Activated naive CD8-positive, alpha-beta T cell treated with anti-CD3 and anti-CD28 coated beads for 36 hours (primary cell): ENCODE measurements at regions not wholly inside any gene's neighbourhood (a gene's known extent, or its start where the extent isn't known, plus 50 kb on each side); places are given as distances from the start of the nearest gene placed in this dataset.

Source experiments
- DNase-seq: peaks from one replicate; pipeline ENCODE4 v3.0.0; 2021
- H3K27ac Mint-ChIP-seq: one replicate; pipeline ENCODE4 v1.8.0; 2022; ENCODE audit warnings: mild to moderate bottlenecking, moderate library complexity, mixed read lengths
- H3K27me3 Mint-ChIP-seq: one replicate; pipeline ENCODE4 v1.8.0; 2022; ENCODE audit warnings: mild to moderate bottlenecking, mixed read lengths
- H3K36me3 Mint-ChIP-seq: one replicate; pipeline ENCODE4 v1.8.0; 2021; ENCODE audit warnings: mild to moderate bottlenecking, mixed read lengths
- H3K4me1 Mint-ChIP-seq: one replicate; pipeline ENCODE4 v1.8.0; 2021; ENCODE audit warnings: mixed read lengths
- H3K4me3 Mint-ChIP-seq: one replicate; pipeline ENCODE4 v1.8.0; 2022; ENCODE audit warnings: mild to moderate bottlenecking, moderate library complexity, mixed read lengths
- H3K9me3 Mint-ChIP-seq: one replicate; pipeline ENCODE4 v1.8.0; 2022; ENCODE audit warnings: mixed read lengths

GRCh38 chr4:14247767-14248166, 620.2 kb upstream of the BOD1L1 start:
- Mint-ChIP-seq H3K27ac (no peak overlapping the region), H3K36me3 (no peaks in the 10 kb centered on the region), H3K4me1 (no peaks in the 10 kb centered on the region)

GRCh38 chr4:14249226-14249625, 621.7 kb upstream of the BOD1L1 start:
- no peaks in the 10 kb centered on the region for H3K36me3 Mint-ChIP-seq
- no peak overlapping the region for H3K4me3 Mint-ChIP-seq
- H3K27me3 Mint-ChIP-seq = no peaks in the 10 kb centered on the region
- H3K27ac Mint-ChIP-seq = no peak overlapping the region
- H3K4me1 Mint-ChIP-seq = no peaks in the 10 kb centered on the region
- no peaks in the 10 kb centered on the region for H3K9me3 Mint-ChIP-seq
- no peak for DNase-seq

More at GRCh38 chr4:14247767-14248166, 620.2 kb upstream of the BOD1L1 start:
- H3K27me3 Mint-ChIP-seq = no peaks in the 10 kb centered on the region
- no peak for DNase-seq
- no peaks in the 10 kb centered on the region for H3K9me3 Mint-ChIP-seq
- no peak overlapping the region for H3K4me3 Mint-ChIP-seq

GRCh38 chr4:14254252-14254651, 626.7 kb upstream of the BOD1L1 start:
- Mint-ChIP-seq H3K27ac (no peak overlapping the region), H3K4me1 (no peaks in the 10 kb centered on the region), H3K9me3 (no peaks in the 10 kb centered on the region), H3K27me3 (no peaks in the 10 kb centered on the region), H3K36me3 (no peaks in the 10 kb centered on the region), H3K4me3 (no peak overlapping the region)
- DNase-seq = peak; percentile 1

GRCh38 chr4:14254926-14255325, 627.4 kb upstream of the BOD1L1 start:
- H3K27me3 Mint-ChIP-seq = no peaks in the 10 kb centered on the region
- no peaks in the 10 kb centered on the region for H3K4me1 Mint-ChIP-seq
- H3K27ac Mint-ChIP-seq = no peak overlapping the region
- no peaks in the 10 kb centered on the region for H3K9me3 Mint-ChIP-seq
- no peaks in the 10 kb centered on the region for H3K36me3 Mint-ChIP-seq
- DNase-seq = no peak
- H3K4me3 Mint-ChIP-seq = no peak overlapping the region

DNA sequence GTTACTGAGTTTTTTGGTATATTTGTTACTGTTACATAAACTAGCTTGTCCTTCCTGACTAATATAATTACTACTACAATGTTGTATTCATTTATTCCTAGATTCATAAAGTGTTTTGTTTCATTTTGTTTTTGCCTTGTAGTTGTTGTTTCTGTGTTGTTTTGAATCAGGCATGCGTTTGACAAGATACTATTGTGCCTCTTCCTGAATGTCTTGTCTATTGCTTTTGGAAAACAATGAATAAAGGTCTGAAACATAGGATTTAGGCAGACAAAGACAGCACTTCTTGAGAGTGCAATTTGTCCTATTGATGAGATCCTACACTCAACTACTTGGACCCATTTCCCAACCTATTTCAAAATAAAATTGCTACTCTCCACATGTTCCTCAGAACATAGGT, 630.4 kb upstream of the BOD1L1 start:
- Mint-ChIP-seq H3K9me3 (no peaks in the 10 kb centered on the region), H3K4me3 (no peak overlapping the region)

GRCh38 chr4:14259936-14260335, 632.4 kb upstream of the BOD1L1 start:
- Mint-ChIP-seq H3K27ac (no peak overlapping the region), H3K4me1 (no peaks in the 10 kb centered on the region), H3K9me3 (no peaks in the 10 kb centered on the region), H3K27me3 (no peaks in the 10 kb centered on the region), H3K4me3 (no peak overlapping the region), H3K36me3 (no peaks in the 10 kb centered on the region)
- DNase-seq = no peak

More for the DNA sequence above, 630.4 kb upstream of the BOD1L1 start:
- Mint-ChIP-seq H3K27me3 (no peaks in the 10 kb centered on the region), H3K4me1 (no peaks in the 10 kb centered on the region), H3K27ac (no peak overlapping the region), H3K36me3 (no peaks in the 10 kb centered on the region)
- no peak for DNase-seq

GRCh38 chr4:14260591-14260990, 633.1 kb upstream of the BOD1L1 start:
- Mint-ChIP-seq H3K27me3 (no peaks in the 10 kb centered on the region), H3K9me3 (no peaks in the 10 kb centered on the region), H3K4me3 (no peak overlapping the region), H3K4me1 (no peaks in the 10 kb centered on the region), H3K36me3 (no peaks in the 10 kb centered on the region), H3K27ac (no peak overlapping the region)
- no peak for DNase-seq

DNA sequence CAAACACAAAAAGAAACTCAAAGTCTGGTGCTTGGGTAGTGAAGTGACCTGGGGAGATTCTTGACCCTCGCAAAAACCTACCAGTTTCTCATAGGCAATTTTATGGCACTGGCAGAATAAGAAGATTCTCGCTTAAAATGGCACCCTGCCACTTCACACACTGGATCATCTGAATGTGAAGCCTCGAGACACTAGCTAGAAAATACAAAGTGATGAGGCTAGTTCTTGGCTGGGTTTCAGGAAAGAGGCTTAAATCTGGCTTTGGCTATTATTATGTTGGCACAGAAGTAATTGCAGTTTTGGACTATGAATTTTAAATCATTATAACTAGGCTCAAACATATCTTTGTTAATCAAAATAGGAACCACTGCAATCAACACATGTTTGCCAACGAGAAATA, 634.7 kb upstream of the BOD1L1 start:
- no peak for DNase-seq
- Mint-ChIP-seq H3K4me1 (no peaks in the 10 kb centered on the region), H3K27me3 (peaks cover 3% of the 10 kb centered on the region), H3K9me3 (no peaks in the 10 kb centered on the region), H3K27ac (no peak overlapping the region), H3K4me3 (no peak overlapping the region), H3K36me3 (no peaks in the 10 kb centered on the region)

GRCh38 chr4:14264437-14264836, 636.9 kb upstream of the BOD1L1 start:
- Mint-ChIP-seq H3K9me3 (no peaks in the 10 kb centered on the region), H3K4me1 (no peaks in the 10 kb centered on the region), H3K27ac (no peak overlapping the region), H3K36me3 (no peaks in the 10 kb centered on the region), H3K27me3 (peaks cover 7% of the 10 kb centered on the region), H3K4me3 (no peak overlapping the region)
- DNase-seq = no peak

DNA sequence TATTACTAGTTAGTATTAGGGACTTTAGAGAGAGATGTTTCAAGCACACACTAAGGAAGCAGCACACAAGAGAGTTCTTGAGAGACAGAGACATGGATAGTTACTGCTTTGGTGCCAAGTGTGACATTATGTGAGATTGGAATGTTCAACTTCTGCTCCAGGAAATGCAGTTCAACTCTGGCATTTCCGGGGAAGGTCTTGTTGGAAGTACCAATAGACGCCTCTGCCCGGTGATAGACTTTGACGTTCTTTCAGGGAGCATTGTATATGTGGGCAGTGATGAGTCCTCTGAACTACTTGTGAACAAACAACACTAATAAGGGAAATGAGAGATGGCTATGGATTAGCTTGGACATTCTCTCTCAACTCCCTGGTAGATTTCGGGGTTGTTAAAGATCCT, 638.1 kb upstream of the BOD1L1 start:
- Mint-ChIP-seq H3K4me1 (peaks cover 6% of the 10 kb centered on the region), H3K27me3 (peaks cover 7% of the 10 kb centered on the region), H3K4me3 (no peak overlapping the region), H3K9me3 (no peaks in the 10 kb centered on the region), H3K27ac (no peak overlapping the region), H3K36me3 (no peaks in the 10 kb centered on the region)
- DNase-seq = no peak

DNA sequence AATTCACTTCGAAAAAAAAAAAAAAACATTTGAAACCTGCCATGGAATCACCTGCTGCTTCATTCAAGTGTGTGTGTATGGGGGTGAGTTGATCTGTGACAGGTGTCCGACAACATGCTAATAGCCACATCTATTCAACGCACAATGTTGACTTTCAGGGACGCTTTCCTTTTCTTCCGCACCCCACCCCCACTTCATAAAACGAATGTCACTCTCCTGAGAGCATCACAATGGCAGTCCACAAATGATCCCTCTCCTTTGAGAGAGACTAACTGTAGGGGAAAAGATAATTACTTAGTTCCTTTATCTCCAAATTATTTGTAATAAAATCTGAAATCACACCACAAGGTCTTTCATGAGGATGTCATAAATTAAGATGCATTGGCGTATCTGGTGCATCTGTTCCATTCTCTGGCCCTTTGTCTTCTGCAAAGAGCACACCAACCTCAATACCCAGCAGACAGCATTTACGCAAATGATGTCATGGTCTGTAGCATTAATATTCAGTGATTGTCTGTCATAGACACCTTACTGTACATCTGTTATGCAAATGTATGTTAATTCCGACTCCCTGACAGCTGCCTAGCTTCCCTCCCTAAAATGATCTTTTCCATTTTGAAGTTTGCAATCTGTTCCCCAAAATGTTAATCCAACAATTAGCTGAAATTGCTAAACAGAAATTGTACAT, 640.0 kb upstream of the BOD1L1 start:
- Mint-ChIP-seq H3K36me3 (no peaks in the 10 kb centered on the region), H3K9me3 (no peaks in the 10 kb centered on the region), H3K4me3 (no peak overlapping the region), H3K27ac (no peak overlapping the region), H3K27me3 (peaks cover 7% of the 10 kb centered on the region), H3K4me1 (peaks cover 12% of the 10 kb centered on the region)
- no peak for DNase-seq

- peak; percentile 2 for DNase-seq
- Mint-ChIP-seq H3K9me3 (no peaks in the 10 kb centered on the region), H3K4me1 (peaks cover 13% of the 10 kb centered on the region), H3K4me3 (no peak overlapping the region), H3K36me3 (no peaks in the 10 kb centered on the region), H3K27me3 (peaks cover 7% of the 10 kb centered on the region), H3K27ac (no peak overlapping the region)
Measured at GRCh38 chr4:14269824-14270223, 642.3 kb upstream of the BOD1L1 start.

- H3K27me3 Mint-ChIP-seq = peaks cover 4% of the 10 kb centered on the region
- H3K27ac Mint-ChIP-seq = no peak overlapping the region
- H3K4me3 Mint-ChIP-seq = no peak overlapping the region
- H3K4me1 Mint-ChIP-seq = peaks cover 13% of the 10 kb centered on the region
- H3K36me3 Mint-ChIP-seq = no peaks in the 10 kb centered on the region
- no peaks in the 10 kb centered on the region for H3K9me3 Mint-ChIP-seq
- DNase-seq = no peak
Measured at GRCh38 chr4:14272206-14272605, 644.7 kb upstream of the BOD1L1 start.

GRCh38 chr4:14277505-14277904, 650.0 kb upstream of the BOD1L1 start:
- Mint-ChIP-seq H3K27me3 (no peaks in the 10 kb centered on the region), H3K4me3 (no peak overlapping the region), H3K4me1 (peaks cover under 1% of the 10 kb centered on the region)

DNA sequence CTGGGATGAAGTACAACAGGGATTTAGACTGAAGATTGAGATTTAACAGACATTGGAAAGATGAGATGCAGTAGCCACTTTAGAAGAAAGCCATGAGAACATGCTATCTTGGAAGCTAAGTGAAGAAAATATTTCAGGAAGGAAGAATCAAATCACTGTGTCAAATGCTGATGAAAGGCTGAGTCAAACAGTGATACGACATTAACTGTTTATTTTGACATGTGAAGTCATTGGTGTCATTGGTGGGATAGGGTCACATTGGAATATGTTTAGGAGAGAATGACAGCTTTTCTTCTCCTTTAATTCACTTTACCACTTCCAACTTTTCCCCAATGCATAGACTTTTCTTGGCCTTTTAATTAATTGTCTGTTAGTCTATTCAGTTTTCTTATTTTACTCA, 653.0 kb upstream of the BOD1L1 start:
- no peaks in the 10 kb centered on the region for H3K36me3 Mint-ChIP-seq
- no peak overlapping the region for H3K4me3 Mint-ChIP-seq
- no peak overlapping the region for H3K27ac Mint-ChIP-seq
- no peak for DNase-seq
- no peaks in the 10 kb centered on the region for H3K9me3 Mint-ChIP-seq
- H3K4me1 Mint-ChIP-seq = no peaks in the 10 kb centered on the region
- no peaks in the 10 kb centered on the region for H3K27me3 Mint-ChIP-seq

More at GRCh38 chr4:14277505-14277904, 650.0 kb upstream of the BOD1L1 start:
- no peaks in the 10 kb centered on the region for H3K9me3 Mint-ChIP-seq
- no peak for DNase-seq
- H3K27ac Mint-ChIP-seq = no peak overlapping the region
- H3K36me3 Mint-ChIP-seq = no peaks in the 10 kb centered on the region

DNA sequence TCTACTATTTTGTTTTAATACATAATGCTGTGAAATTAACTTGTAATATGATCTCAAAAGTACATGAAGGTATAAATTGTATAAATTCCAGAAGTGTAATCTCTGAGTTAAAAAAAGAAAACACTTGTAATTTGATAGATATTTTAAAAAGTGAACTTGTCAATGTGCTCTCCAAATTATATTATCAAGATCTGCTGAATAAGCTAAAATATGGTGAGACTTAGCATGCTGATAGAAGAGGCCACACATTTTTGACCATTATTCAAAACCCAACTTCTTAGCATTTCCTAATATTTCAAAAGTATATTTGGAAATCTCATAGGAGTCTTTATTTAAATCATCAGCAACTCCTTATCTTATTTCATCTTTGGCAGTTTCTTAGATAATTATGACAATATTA, 657.1 kb upstream of the BOD1L1 start:
- no peaks in the 10 kb centered on the region for H3K27me3 Mint-ChIP-seq
- no peaks in the 10 kb centered on the region for H3K4me1 Mint-ChIP-seq
- H3K27ac Mint-ChIP-seq = no peak overlapping the region
- H3K36me3 Mint-ChIP-seq = no peaks in the 10 kb centered on the region
- no peak for DNase-seq
- H3K9me3 Mint-ChIP-seq = peaks cover 4% of the 10 kb centered on the region
- H3K4me3 Mint-ChIP-seq = no peak overlapping the region
